Left lung (tissue), 4 donors: ENCODE measurements at regions not wholly inside any gene's neighbourhood (a gene's known extent, or its start where the extent isn't known, plus 50 kb on each side); places are given as distances from the start of the nearest gene placed in this dataset.

ENCODE experiments used
- ATAC-seq: fragments of 200-7000 bp; cut with Tn5 transposase; one replicate; pipeline ENCODE4 v1.9.1; 2020; ENCODE audit warnings: moderate library complexity
- DNase-seq, 4 donors: peaks; one replicate each; pipeline ENCODE4 v3.0.0-alpha.2; 2013 to 2020
- H3K27ac ChIP-seq, 2 donors: fragments of 200-600 bp; sonication (generic) in 1 of 2; one replicate each; pipeline versions ENCODE4 v1.5.0 to v1.8.0; 2020 to 2021
- H3K27me3 ChIP-seq, 2 donors: fragments of 200-600 bp; sonication (generic) in 1 of 2; one replicate each; pipeline versions ENCODE4 v1.5.0 to v1.8.0; 2020 to 2021
- H3K36me3 ChIP-seq, 2 donors: fragments of 200-600 bp; sonication (generic) in 1 of 2; one replicate each; pipeline versions ENCODE4 v1.5.0 to v1.8.0; 2020 to 2021
- H3K4me1 ChIP-seq, 2 donors: fragments of 200-600 bp; one replicate each; pipeline ENCODE4 v1.8.0; 2021
- H3K4me3 ChIP-seq, 2 donors: fragments of 200-600 bp; sonication (generic) in 1 of 2; one replicate each; pipeline versions ENCODE4 v1.5.0 to v1.8.0; 2020 to 2021; ENCODE audit warnings: mild to moderate bottlenecking in 1 of 2
- H3K9me3 ChIP-seq, 2 donors: fragments of 200-600 bp; sonication (generic) in 1 of 2; one replicate each; pipeline versions ENCODE4 v1.5.0 to v1.8.0; 2020 to 2021
- CTCF ChIP-seq, 2 donors: fragments of 200-600 bp; sonication (generic) in 1 of 2; IDR thresholded peaks; one replicate each; pipeline versions ENCODE4 v1.5.0 to v1.8.0; 2021; ENCODE audit warnings: antibody characterized with exemption in 2 of 2
- intact Hi-C, 2 donors: fragments of 100-400 bp; cut with DNase I; formaldehyde crosslinking; loops; one replicate each; pipeline versions ENCODE4 v1.11.2 to v1.14.2; 2022
- donor health status: DM: no; HTN: yes; CAD: no.
- donor health status: DM: no; HTN: no; CAD: no.

DNA sequence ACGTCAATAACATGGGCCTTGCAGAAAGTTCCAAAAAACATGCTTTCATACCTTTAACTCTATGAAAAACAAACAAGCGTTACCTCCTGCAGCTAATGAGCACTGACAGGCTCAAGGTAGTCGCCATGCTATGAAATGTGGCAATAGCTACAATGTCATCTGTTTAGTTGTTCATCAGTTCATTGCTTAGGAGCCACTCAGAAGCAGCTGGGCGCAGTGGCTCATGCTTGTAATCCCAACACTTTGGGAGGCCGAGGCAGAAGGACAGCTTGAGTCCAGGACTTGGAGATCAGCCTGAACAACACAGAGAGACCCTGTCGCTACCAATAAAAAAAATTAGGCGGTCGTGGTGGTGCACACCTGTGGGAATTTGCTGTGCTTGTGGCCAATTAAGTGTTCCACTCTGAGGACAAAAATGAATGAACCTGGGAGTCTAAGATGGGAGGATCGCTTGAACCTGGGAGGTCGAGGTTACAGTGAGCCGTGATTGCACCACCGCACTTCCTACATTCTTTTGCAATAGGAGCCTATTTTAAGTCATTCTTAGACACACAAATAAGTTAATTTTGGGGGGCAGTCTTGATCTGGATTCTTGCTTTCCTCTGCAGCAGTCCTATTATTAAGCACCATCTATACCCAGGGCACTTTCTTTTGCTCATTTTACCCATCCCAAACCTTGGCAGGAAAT, 276.2 kb upstream of the KLF14 start:
- Histone ChIP-seq H3K27ac (peak overlapping the region; percentile 73 to 79), H3K27me3 (no peaks in the 10 kb centered on the region), H3K4me1 (peaks cover 60 to 90% of the 10 kb centered on the region in 2 donors), H3K9me3 (no peaks in the 10 kb centered on the region), H3K4me3 (no peak overlapping the region), H3K36me3 (no peaks in the 10 kb centered on the region)
- TF ChIP-seq CTCF (IDR thresholded peaks at IDR 0.05): no peak
- intact Hi-C loops: loop anchor here in 1 of 2 donors (10.0 kb wide), 1 partner anchor 115 kb away; no protein-coding TSS in a partner anchor
- ATAC-seq (peak; percentile 0), DNase-seq (no peak)

DNA sequence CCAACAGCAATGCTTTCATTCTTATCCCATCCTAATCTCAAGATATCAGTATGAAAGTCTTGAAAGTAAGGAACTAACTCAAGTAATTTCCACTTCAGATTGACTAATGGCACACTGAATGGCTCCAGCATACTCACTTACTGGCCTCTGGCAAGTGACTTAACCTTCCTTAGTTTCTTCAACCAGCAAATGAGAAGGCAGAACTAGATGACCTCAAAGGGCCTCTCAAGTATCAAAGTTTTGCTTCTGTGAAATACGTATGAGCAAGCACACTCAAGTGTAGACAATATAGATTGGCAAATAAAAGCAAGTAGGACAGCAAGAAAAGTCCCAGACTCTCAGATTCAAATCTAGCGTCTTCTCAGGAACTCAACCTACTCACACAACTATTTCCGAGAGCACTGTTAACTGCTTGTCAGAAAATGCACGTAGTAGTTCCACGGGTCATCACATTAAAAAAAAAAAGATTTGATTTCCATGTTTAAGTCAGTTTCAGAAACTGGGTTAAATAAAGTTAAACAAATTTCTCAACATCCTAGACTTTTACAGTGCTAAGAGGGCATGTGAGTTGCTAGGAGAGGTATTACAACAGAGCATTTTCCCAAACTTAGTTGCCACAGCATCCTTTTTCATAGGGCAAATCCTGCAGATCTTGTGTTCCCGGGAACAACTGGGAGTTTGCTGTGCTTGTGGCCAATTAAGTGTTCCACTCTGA, 276.9 kb upstream of the KLF14 start:
- Histone ChIP-seq H3K27ac (peak overlapping the region; percentile 73 to 79), H3K4me3 (no peak overlapping the region), H3K9me3 (no peaks in the 10 kb centered on the region), H3K36me3 (no peaks in the 10 kb centered on the region), H3K27me3 (no peaks in the 10 kb centered on the region), H3K4me1 (peaks cover 60 to 97% of the 10 kb centered on the region in 2 donors)
- ATAC-seq: peak; percentile 59
- intact Hi-C loops: loop anchor here in 1 of 2 donors (10.0 kb wide), 1 partner anchor 116 kb away; no protein-coding TSS in a partner anchor
- peak in 1 of 4 donors; percentile 44 for DNase-seq
- TF ChIP-seq CTCF (IDR thresholded peaks at IDR 0.05): no peak

DNA sequence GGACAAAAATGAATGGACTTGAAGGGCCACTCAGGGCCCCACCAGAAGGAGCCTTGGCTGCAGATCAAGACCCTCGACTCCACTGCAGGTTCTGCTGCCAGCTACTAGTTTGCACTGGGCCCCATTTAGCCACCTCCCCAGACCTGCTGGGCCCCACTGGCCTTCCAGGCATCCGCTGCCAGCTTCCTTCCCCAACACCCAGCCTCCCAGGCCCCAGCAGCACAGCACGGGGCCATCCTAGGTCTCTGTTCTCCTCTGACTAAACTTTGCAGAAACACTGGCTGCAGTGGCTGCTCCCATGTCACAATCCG, 277.4 kb upstream of the KLF14 start:
- H3K4me3 ChIP-seq: no peak overlapping the region
- intact Hi-C loops: loop anchor here in 1 of 2 donors (10.0 kb wide), 1 partner anchor 117 kb away; no protein-coding TSS in a partner anchor
- TF ChIP-seq CTCF (IDR thresholded peaks at IDR 0.05): no peak
- DNase-seq (peak; percentile 25 to 91 (median 74)), ATAC-seq (peak; percentile 85)
- H3K4me1 ChIP-seq: peaks cover 60 to 99% of the 10 kb centered on the region in 2 donors
- H3K27ac ChIP-seq: peak overlapping the region; percentile 73 to 79
- H3K9me3 ChIP-seq: no peaks in the 10 kb centered on the region
- no peaks in the 10 kb centered on the region for H3K36me3 ChIP-seq
- H3K27me3 ChIP-seq: no peaks in the 10 kb centered on the region

GRCh38 chr7:131011976-131012375, 278.0 kb upstream of the KLF14 start:
- intact Hi-C loops: loop anchor here in 1 of 2 donors (10.0 kb wide), 1 partner anchor 117 kb away; no protein-coding TSS in a partner anchor
- DNase-seq: peak in 2 of 4 donors; percentile 45 to 78
- Histone ChIP-seq H3K4me3 (no peak overlapping the region), H3K9me3 (no peaks in the 10 kb centered on the region), H3K27me3 (no peaks in the 10 kb centered on the region), H3K36me3 (no peaks in the 10 kb centered on the region), H3K4me1 (peaks cover 60 to 98% of the 10 kb centered on the region in 2 donors), H3K27ac (peak overlapping the region; percentile 73 to 79)
- TF ChIP-seq CTCF (IDR thresholded peaks at IDR 0.05): no peak
- peak; percentile 45 for ATAC-seq

DNA sequence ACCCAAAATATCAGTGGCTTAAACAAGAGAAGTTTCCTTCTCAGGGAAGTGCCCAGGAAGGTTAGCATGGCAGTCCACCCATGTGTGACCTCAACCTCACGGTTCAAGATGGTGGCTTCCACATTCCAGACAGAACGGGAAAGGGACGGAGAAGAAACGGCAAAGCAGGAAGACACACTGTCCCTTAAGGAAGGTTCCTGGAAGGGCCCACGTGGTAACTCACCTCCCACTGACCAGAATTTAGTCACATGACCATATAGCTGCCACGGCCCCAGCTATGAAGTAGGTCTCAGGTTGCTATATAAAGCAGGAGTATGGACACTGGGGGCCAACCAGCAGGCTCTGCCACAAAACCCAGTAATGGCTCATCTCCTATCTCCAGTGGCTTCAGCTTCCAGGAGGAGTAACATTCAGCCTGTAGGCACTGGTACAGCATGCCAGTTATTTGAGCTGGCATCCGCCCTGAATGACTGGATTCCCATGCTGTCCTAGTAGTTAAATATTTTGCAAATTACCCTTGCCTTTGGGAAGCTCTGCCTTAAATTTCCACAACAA, 278.5 kb upstream of the KLF14 start:
- Histone ChIP-seq H3K9me3 (no peaks in the 10 kb centered on the region), H3K27me3 (no peaks in the 10 kb centered on the region), H3K4me1 (peaks cover 55 to 93% of the 10 kb centered on the region in 2 donors), H3K27ac (peak overlapping the region; percentile 73 to 79), H3K36me3 (no peaks in the 10 kb centered on the region), H3K4me3 (no peak overlapping the region)
- no peak for TF ChIP-seq CTCF (IDR thresholded peaks at IDR 0.05)
- ATAC-seq: no peak
- intact Hi-C loops: loop anchor here in 1 of 2 donors (10.0 kb wide), 1 partner anchor 118 kb away; no protein-coding TSS in a partner anchor
- no peak for DNase-seq
